ENCODE measurements at regions not wholly inside any gene's neighbourhood (a gene's known extent, or its start where the extent isn't known, plus 50 kb on each side); places are given as distances from the start of the nearest gene placed in this dataset.

DNA sequence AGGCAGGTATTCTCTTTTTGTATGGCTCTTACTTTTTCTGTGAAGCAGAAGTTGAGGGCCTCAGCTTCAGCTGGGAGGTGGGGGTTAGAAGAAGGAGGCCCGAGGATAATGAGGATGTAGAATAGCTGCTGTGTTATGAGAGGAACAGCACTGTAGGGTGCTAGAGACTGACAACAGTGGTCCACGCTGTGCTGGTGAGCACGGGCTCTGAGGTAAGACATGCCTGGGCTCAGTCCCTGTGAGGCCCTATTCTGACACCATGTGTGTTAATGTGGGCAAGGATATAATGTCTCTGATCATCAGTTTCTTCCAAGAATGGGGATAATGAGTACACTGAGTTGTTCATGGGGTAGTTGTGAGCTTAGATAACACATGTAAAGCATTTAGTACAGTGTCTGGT lies 55.3 kb upstream of the SFRP2 start:
- no peak overlapping the region for H3K4me3 Mint-ChIP-seq (ENCODE audit: unreplicated experiment)
- H3K9me3 Mint-ChIP-seq (ENCODE audit: unreplicated experiment): no peaks in the 10 kb centered on the region
- no peaks in the 10 kb centered on the region for H3K36me3 Mint-ChIP-seq (ENCODE audit: unreplicated experiment)
- no peak for DNase-seq
- no peaks in the 10 kb centered on the region for H3K4me1 Mint-ChIP-seq (ENCODE audit: low read depth, unreplicated experiment)
- H3K27ac Mint-ChIP-seq (ENCODE audit: unreplicated experiment): no peak overlapping the region
- H3K27me3 Mint-ChIP-seq (ENCODE audit: unreplicated experiment): peaks cover 3% of the 10 kb centered on the region
- TF ChIP-seq CTCF (IDR thresholded peaks at IDR 0.05; ENCODE audit: partially characterized antibody, unreplicated experiment): no peak
